Fibroblast of mammary gland (primary cell): ENCODE measurements at regions not wholly inside any gene's neighbourhood (a gene's known extent, or its start where the extent isn't known, plus 50 kb on each side); places are given as distances from the start of the nearest gene placed in this dataset.
"Not testable (repeated sequence)": the region's sequence is repeated elsewhere in the genome, so short reads cannot be mapped to it uniquely, and the experiment has no call there.

Experiments used
- DNase-seq: peaks from one replicate; pipeline ENCODE4 v3.0.0-alpha.2; 2010; ENCODE audit warnings: low read depth
- H3K4me3 ChIP-seq: 2 replicates; pipeline ENCODE4 v1.5.1; 2011; ENCODE audit warnings: low read depth, mild to moderate bottlenecking, low read length, moderate library complexity; ENCODE audit not compliant: control insufficient read depth
- TF ChIP-seq, protein P1 (sequence below): conservative IDR thresholded peaks from 2 replicates; pipeline ENCODE4 v1.5.1; 2011; ENCODE audit warnings: low read depth, low read length, inconsistent platforms; ENCODE audit not compliant: control insufficient read depth, insufficient read depth

GRCh38 chr1:238443687-238444086 is 553.0 kb upstream of the ZP4 start:
- DNase-seq: no peak
- TF ChIP-seq, protein P1, sequence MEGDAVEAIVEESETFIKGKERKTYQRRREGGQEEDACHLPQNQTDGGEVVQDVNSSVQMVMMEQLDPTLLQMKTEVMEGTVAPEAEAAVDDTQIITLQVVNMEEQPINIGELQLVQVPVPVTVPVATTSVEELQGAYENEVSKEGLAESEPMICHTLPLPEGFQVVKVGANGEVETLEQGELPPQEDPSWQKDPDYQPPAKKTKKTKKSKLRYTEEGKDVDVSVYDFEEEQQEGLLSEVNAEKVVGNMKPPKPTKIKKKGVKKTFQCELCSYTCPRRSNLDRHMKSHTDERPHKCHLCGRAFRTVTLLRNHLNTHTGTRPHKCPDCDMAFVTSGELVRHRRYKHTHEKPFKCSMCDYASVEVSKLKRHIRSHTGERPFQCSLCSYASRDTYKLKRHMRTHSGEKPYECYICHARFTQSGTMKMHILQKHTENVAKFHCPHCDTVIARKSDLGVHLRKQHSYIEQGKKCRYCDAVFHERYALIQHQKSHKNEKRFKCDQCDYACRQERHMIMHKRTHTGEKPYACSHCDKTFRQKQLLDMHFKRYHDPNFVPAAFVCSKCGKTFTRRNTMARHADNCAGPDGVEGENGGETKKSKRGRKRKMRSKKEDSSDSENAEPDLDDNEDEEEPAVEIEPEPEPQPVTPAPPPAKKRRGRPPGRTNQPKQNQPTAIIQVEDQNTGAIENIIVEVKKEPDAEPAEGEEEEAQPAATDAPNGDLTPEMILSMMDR: no peak
- no peak overlapping the region for H3K4me3 ChIP-seq

GRCh38 chr1:238439511-238439910 is 548.8 kb upstream of the ZP4 start:
- DNase-seq: no peak
- H3K4me3 ChIP-seq: no peak overlapping the region
- TF ChIP-seq, protein P1: no peak

- TF ChIP-seq, protein P1: no peak
- DNase-seq: no peak
- no peak overlapping the region for H3K4me3 ChIP-seq
These were observed 547.9 kb upstream of the ZP4 start for GRCh38 chr1:238438311-238439270.

GRCh38 chr1:238429703-238430102 is 539.0 kb upstream of the ZP4 start:
- H3K4me3 ChIP-seq: not testable (repeated sequence)

GRCh38 chr1:238419209-238419608 is 528.5 kb upstream of the ZP4 start:
- no peak overlapping the region for H3K4me3 ChIP-seq
- no peak for DNase-seq
- TF ChIP-seq, protein P1: no peak

More at GRCh38 chr1:238429703-238430102, 539.0 kb upstream of the ZP4 start:
- DNase-seq: not testable (repeated sequence)

GRCh38 chr1:238409932-238410331 is 519.2 kb upstream of the ZP4 start:
- H3K4me3 ChIP-seq: no peak overlapping the region
- peak; percentile 87 for DNase-seq
- TF ChIP-seq, protein P1: no peak

DNA sequence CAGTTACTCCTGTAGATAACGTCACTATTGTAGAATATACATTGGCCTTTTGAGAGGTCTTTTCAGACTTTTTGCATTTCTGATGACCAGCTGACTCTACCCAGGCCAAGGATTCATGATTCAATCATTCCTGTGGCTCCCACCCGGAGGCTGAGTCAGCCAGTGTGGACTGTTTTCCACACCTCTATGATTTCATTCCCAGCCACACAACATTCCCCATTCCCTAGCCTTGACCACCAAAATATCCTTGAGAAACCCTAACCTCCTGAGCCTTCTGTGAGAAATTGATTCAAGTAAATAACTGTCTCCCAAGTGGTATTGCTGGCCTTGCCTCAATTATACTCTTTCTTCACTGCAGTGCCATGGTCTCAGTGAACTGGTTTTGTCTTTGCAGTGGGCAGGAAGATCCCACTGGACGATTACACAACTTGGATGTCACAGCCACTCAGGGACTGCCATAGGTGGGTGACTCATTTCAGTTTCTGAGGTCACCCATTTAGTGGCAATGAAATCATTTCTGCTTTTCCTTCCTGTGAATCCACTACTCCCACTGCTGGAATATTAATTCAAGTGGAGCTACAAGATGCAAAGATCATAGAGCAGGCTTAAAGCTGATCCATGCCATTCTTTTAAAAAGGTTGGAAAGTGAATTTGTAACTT is 518.6 kb upstream of the ZP4 start:
- DNase-seq: peak; percentile 93
- no peak overlapping the region for H3K4me3 ChIP-seq
- TF ChIP-seq, protein P1: no peak
